ENCODE measurements at regions not wholly inside any gene's neighbourhood (a gene's known extent, or its start where the extent isn't known, plus 50 kb on each side); places are given as distances from the start of the nearest gene placed in this dataset.
A peak's percentile ranks its signal among the peaks of the same experiment; 100 is the strongest.

DNA sequence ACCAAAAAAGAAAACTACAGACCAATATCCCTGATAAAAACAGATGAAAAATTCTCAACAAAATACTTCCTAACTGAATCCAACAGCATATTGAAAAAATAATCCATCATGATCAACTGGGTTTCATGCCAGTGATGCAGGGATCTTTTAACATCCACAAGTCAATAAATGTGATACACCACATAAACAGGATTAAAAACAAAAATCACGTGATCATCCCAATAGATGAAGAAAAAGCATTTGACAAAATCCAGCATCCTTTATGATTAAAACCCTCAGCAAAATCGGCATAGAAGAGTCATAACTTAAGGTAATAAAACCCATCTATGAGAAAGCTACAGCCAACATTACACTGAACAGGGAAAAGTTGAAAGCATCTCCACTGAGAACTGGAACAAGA lies 107.5 kb downstream of the DCLK3 start:
- intact Hi-C loops (cut with DNase I; ENCODE audit: low total_unique reads): no loop called here

GRCh38 chr3:36653095-36653494 lies 111.3 kb downstream of the DCLK3 start:
- H3K9me3 ChIP-seq: no peaks in the 10 kb centered on the region
- intact Hi-C loops (cut with DNase I; ENCODE audit: low total_unique reads): no loop called here

More for the DNA sequence above, 107.5 kb downstream of the DCLK3 start:
- Histone ChIP-seq H3K4me1 (no peaks in the 10 kb centered on the region), H3K27ac (no peak overlapping the region), H3K36me3 (no peaks in the 10 kb centered on the region), H3K27me3 (no peaks in the 10 kb centered on the region), H3K9me3 (no peaks in the 10 kb centered on the region), H3K4me3 (no peak overlapping the region)
- TF ChIP-seq, protein P1, sequence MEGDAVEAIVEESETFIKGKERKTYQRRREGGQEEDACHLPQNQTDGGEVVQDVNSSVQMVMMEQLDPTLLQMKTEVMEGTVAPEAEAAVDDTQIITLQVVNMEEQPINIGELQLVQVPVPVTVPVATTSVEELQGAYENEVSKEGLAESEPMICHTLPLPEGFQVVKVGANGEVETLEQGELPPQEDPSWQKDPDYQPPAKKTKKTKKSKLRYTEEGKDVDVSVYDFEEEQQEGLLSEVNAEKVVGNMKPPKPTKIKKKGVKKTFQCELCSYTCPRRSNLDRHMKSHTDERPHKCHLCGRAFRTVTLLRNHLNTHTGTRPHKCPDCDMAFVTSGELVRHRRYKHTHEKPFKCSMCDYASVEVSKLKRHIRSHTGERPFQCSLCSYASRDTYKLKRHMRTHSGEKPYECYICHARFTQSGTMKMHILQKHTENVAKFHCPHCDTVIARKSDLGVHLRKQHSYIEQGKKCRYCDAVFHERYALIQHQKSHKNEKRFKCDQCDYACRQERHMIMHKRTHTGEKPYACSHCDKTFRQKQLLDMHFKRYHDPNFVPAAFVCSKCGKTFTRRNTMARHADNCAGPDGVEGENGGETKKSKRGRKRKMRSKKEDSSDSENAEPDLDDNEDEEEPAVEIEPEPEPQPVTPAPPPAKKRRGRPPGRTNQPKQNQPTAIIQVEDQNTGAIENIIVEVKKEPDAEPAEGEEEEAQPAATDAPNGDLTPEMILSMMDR (IDR thresholded peaks at IDR 0.05): no peak
- DNase-seq: no peak

DNA sequence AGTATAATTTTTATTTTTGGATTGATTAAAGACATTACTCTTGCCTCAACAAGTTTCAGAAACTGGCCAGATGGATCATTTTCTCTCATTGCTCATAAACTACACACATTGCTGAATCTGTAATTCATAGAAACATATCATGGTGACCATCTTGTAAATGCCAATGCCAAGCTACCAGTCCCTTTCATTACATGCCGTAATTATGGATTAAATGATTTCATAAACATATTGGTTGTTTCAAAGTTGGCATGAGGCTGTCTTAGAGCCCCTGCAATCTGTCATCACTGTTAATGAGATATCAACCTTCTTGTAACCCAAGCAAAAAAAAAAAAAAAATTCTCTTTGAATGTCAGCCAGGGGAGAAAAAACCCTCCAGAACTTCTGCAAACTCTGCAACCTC lies 112.2 kb downstream of the DCLK3 start:
- no peak for DNase-seq
- Histone ChIP-seq H3K36me3 (no peaks in the 10 kb centered on the region), H3K9me3 (no peaks in the 10 kb centered on the region), H3K27me3 (no peaks in the 10 kb centered on the region), H3K4me3 (no peak overlapping the region), H3K27ac (no peak overlapping the region), H3K4me1 (peaks cover 0 to 39% (median 13%) of the 10 kb centered on the region in 4 donors)
- TF ChIP-seq, protein P1 (IDR thresholded peaks at IDR 0.05): no peak
- intact Hi-C loops (cut with DNase I; ENCODE audit: low total_unique reads): no loop called here

More at GRCh38 chr3:36653095-36653494, 111.3 kb downstream of the DCLK3 start:
- Histone ChIP-seq H3K27ac (no peak overlapping the region), H3K4me1 (peaks cover 0 to 29% (median 11%) of the 10 kb centered on the region in 4 donors), H3K4me3 (no peak overlapping the region), H3K27me3 (no peaks in the 10 kb centered on the region), H3K36me3 (no peaks in the 10 kb centered on the region)
- no peak for DNase-seq
- TF ChIP-seq, protein P1 (IDR thresholded peaks at IDR 0.05): no peak

DNA sequence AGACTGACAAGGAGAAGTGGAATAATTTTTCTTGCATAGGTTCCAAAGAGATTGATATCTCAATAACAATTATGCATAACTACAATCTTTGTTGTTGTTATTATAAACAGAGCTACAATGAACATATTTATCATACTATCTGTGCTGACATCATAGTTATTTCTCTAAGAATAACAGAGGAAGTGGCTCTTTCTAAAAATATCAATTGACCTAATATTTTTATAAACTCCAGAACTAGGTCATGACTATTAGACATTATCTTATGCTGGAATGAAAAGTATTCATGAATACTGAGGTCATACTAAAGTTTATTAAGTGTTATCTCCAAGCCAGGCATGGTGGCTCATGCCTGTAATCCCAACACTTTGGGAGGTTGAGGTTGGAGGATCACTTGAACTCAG lies 114.1 kb downstream of the DCLK3 start:
- DNase-seq: no peak
- no peak overlapping the region for H3K4me3 ChIP-seq

GRCh38 chr3:36649125-36649524 lies 115.2 kb downstream of the DCLK3 start:
- peak overlapping the region in 1 of 2 donors; percentile 31 for H3K27ac ChIP-seq
- H3K4me1 ChIP-seq: peaks cover 0 to 41% (median 13%) of the 10 kb centered on the region in 4 donors
- intact Hi-C loops (cut with DNase I; ENCODE audit: low total_unique reads): no loop called here
- H3K4me3 ChIP-seq: no peak overlapping the region
- H3K27me3 ChIP-seq: no peaks in the 10 kb centered on the region
- no peaks in the 10 kb centered on the region for H3K36me3 ChIP-seq
- no peaks in the 10 kb centered on the region for H3K9me3 ChIP-seq
- no peak for DNase-seq
- TF ChIP-seq, protein P1 (IDR thresholded peaks at IDR 0.05): no peak

More for the DNA sequence above, 114.1 kb downstream of the DCLK3 start:
- H3K9me3 ChIP-seq: no peaks in the 10 kb centered on the region
- peak overlapping the region in 1 of 2 donors; percentile 31 for H3K27ac ChIP-seq
- TF ChIP-seq, protein P1 (IDR thresholded peaks at IDR 0.05): no peak
- no peaks in the 10 kb centered on the region for H3K36me3 ChIP-seq
- peaks cover 0 to 41% (median 13%) of the 10 kb centered on the region in 4 donors for H3K4me1 ChIP-seq
- H3K27me3 ChIP-seq: no peaks in the 10 kb centered on the region
- intact Hi-C loops (cut with DNase I; ENCODE audit: low total_unique reads): no loop called here
